HG03045 (cell line): ENCODE measurements at regions not wholly inside any gene's neighbourhood (a gene's known extent, or its start where the extent isn't known, plus 50 kb on each side); places are given as distances from the start of the nearest gene placed in this dataset.

Experiments used
- ATAC-seq: cut with Tn5 transposase; IDR thresholded peaks from one replicate; pipeline ENCODE4 v1.9.1; 2021; ENCODE audit warnings: mild to moderate bottlenecking, moderate library complexity; ENCODE audit not compliant: unreplicated experiment

DNA sequence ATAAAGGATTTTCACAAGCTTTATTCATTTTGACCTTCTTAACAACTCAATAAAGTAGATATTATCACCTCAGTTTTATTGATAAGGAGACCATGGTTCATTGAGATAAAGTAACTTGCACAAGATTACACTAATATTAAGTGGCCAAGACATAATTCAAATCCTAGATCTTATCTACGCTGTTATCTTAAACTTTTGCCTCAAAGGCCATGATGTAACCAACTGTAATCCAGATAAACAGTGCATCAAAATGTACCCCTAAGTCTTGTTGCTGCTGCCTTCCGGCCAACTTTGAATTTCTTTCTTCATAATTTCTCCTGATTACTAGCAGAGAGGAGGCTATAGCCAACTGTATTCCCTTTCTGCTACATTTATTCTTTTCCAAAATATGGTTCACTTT is 1094.8 kb upstream of the PIK3C3 start:
- no peak for ATAC-seq

DNA sequence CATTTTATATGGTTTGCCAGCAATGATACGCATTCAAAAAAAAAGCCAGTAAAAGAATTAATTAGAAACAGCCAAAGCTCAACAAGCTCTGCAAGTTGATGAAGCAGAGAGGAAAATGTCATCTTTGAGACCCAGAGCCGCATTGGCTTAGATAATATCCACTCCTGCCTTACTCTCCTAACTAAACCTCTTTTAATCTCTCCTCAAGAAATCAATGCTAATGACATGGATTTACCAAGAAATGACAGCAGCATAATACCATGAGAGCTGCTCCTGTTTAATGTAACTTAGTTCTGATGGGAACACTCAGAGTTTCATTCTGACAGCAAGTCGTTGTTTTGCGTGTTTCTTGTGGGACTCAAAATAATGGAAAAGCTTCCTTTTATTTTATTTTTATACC is 1099.4 kb upstream of the PIK3C3 start:
- ATAC-seq, result no peak

DNA sequence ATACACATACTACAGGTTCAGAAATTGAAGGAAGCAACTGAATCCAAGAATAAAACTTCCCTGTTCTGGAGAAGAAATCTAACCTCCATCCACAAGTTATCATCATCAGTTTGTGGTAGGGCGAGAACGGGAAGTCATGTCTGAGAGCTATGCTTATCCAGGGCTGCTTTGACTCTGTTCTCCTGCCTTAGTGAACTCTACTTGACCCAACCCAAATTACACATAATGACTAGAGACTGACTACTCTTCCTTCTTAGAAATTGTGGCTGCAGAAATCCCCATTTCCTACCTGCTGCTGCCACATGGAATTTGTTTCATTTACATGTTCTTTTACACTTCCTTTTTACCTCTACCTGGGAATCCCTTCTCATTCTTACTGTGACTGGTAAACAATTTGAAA is 1102.6 kb upstream of the PIK3C3 start:
- no peak for ATAC-seq

DNA sequence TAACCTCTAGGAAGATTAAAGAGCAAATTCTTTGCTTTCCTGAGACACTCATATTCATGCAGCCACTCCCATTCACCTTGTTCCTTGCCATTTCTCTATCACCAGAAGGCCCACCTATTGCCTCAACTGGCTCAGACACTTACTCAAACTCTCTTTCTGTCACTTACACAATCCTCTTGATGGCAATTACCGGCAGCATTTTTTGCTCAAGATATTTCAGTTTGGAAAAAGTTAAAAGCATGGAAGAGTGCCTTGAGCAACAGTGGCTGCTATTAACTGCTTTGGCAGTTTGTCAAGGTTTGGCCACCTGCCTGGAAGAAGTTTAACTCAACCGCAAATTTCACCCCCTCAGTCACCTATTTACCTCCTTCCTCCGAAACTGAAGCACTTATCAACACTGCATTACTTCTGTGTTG is 1104.0 kb upstream of the PIK3C3 start:
- ATAC-seq, result no peak

DNA sequence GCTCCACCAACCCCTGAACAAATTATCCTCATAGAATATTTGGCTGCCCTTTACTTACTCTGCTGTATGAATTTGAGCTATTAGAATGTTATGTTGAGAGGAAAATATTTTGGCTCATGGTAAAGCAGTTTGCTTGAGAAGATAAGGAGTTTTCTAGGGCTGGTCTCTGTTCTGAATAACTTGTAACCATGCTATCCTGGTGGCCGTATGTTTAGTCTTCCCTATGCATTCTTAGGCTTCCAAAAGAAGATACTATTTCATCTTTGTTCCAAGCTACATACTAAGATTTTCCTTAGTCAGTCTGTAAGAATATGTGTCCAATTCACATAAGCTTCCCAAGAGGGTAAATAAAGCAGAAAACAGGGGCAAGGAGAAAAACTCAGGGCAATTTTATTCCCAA is 1105.1 kb upstream of the PIK3C3 start:
- no peak for ATAC-seq

DNA sequence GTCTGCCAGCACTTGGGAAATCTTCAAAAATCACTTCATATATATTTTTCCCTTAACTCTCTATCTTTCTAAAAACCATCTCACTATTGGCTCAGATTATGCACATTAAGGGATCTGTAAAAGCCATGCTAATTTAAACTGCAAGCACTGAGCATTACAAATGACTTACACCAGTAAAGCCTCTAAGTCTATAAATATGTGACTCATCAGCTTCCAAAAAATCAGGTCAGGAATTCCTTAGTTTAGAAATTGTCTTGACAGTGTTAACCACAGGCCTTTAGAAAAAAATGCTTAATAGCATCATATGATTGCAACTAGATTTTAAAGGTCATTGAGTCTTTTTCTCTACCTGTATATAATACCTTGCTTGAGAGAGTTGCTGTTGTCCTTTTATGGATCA is 1113.6 kb upstream of the PIK3C3 start:
- ATAC-seq, result no peak

DNA sequence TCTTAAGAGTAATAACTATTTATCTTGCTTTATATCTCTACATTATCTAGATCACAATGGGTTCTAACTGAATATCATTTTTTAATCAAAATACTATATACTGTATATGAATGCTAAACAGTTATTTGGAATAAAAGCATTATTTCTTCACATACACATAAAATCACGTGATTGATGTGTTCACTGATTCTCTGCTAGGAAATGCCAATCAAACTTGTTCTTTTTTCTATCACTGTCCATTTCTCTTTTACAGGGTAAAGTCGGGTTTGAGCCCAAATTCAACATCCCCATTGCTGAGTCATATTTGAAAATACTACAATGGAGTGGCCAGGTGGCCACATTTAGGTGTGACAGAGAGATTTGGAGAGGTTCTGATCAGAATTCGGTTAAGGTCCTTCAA is 1114.0 kb upstream of the PIK3C3 start:
- no peak for ATAC-seq

DNA sequence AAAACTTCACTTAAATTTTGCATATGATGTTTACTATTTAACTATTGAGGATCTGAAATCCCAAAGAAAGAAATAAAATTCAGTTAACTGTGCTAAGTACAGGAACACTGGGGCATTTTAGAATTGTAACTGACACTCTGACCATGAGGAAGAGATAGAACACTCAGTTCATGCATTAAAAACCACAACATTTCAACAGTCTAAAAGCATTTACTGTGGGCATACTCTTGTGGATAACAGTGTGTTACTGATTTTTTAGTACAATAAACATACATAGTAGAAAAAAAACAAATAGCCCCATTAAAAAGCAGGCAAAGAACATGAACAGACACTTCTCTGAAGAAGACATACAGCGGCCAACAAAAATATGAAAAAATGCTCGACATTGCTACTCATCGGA is 1122.7 kb upstream of the PIK3C3 start:
- ATAC-seq, result no peak

DNA sequence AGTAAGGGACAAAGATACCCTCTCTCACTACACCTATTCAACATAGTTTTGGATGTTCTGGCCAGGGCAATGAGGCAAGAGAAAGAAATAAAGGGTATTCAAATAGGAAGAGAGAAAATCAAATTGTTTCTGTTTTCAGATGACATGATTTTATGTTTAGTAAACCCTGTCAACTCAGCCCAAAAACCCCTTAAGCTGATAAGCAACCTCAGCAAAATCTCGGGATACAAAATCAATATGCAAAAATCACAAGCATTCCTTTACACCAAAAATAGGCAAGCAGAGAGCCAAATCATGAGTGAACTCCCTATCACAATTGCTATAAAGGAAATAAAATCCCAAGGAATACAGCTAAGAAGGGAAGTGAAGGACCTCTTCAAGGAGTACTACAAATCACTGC is 1130.7 kb upstream of the PIK3C3 start:
- ATAC-seq, result no peak

DNA sequence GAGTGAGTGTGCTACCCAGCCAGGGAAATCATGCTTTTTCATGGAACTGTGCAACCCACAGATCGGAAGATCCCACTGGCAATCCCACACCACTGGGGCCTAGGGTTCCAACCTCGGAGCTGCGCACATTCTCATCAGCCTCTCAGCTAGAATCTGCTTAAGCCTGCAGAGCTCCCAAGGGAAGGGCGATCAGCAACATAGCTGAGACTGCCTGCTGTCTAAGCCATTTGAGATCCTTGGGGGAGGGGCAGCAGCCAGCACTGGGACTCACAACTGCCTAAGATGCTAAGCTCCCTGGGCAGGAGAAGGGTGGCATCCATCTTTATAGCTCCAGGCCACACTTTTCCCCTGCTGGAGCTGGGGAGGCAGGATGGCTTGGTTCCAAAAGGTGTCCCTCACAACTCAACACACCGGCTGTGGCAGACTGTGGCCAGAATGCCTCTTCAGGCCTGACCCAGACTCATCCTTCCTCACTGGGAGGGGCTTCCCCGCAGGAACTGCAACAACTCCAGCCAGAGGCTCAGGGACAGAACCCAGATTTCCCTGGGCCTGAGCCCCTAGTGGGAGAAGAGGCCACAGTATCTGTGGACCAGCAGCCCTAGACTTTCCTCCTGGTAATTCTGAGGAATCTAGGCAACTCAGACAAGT is 1133.3 kb upstream of the PIK3C3 start:
- ATAC-seq, result no peak

DNA sequence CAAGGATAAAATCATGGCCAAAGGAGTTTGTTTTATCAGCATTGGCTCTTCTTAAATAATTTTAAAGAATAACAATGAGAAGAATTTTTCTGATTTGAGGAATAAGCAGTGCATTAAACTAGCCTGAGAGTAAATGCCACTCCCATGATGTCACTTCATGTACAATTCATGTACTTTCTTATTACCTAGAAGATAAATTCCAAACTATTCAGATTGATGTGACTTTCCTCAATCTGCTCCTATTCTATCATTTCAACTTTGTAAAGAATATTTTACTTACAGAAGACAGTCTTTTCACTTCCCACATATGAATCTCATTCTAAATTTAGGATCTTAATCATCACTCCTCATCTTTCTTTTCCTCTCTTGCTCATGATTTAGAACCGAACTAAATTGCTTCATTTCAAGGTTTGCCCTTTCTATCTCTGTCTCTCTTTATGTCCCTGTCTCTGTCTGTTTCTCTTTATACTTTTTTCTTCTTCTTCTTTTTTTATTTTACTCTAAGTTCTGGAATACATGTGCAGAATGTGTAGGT is 1142.0 kb upstream of the PIK3C3 start:
- no peak for ATAC-seq

DNA sequence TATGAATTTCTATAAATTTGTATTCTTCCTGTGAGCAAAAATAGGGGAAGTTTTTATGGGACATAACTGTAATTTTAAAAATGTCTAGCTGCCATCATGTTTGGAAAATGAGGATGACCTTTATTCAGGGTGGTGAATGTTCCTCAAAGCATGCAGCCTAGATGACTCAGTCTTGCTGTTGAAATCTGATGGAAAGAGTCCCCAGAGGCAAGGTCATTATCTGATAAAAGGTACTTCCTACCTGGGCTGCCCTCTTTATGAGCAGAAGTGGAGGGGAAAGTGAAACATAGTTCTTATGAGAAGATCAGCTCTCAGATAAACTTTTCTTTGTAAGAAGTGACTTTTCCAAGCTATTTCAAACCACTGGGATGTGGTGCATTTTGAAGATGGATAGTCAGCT is 1144.7 kb upstream of the PIK3C3 start:
- no peak for ATAC-seq

DNA sequence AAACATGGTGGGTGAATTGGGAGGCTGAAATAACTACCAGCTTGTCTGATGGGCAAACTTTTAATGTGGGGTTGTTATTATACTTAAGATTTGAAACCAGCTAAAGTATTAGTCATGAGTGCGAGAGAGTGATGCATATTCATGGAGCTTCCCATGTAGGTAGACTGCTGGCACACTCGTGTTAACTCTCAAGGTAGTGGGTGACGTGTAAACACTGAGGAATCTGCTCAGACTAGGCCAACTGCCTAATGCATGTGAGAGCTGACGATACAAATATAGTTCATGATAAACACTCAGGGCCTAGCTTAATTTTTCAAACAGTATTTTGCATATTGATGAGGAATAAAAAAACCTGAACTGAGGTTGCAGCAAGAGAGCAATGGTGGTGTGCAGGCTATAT is 1165.7 kb upstream of the PIK3C3 start:
- no peak for ATAC-seq

DNA sequence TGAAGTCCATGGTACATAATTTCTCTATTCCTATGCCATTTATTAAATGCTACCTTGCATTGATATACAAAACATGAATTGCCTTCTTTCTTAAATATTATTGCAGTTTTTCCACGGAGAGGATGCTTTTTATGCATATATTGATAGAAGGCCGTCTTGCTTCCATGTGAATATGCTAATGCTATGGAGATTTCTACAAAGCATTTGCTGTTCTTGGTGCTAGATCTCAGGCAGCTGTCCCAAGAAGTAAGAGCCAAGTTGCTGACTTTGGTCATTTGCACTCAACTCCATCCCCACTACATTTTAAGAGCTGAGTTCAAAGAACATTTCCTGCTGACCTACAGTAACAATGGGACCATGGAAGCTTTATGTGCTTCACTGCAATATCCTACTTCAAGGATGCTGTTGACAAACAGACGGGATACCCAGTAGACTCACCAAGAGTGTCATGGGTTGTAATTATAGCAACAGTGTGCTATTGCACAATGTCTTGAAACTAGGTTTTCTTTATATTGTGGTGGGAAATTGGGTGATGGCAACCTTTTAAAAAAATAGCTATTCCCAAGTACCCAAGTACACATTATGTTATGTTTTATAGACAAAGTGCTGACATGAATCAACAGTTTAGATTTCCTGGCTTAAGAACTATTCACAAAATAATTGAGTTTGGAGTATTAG is 1172.4 kb upstream of the PIK3C3 start:
- no peak for ATAC-seq

DNA sequence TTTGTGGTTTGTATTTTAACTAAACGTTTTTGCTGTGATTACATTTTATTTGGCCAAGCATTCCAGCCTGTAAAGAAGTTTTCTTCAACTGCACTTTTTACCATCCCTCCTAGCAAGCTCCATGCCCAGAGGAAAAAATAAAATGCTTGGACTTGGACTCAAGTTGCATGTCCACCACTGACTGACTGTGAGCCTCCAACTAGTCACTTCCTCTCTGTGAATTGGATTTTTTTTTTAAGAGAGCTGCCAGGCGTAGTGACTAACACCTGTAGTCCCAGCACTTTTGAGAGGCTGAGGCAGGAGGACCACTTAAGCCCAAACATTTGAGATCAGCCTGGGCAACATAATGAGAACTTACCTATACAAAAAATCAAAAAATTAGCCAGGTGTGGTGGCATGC is 1185.2 kb upstream of the PIK3C3 start:
- no peak for ATAC-seq

DNA sequence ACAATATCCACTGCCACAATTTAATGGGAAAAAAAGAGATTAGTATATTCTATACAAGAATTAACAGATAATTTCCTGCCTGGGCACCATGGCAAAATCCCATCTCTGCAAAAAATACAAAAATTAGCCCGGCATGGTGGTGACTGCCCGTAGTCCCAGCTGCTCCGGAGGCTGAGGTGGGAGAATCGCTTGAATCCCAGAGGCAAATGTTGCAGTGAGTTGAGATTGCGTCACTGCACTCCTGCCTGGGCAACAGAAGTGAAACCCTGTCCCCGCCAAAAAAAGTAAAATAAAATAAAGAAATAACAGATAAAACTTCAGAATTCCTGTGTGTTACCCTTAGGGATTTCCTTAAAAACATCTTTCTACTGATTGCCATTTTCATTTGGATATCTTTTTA is 1194.8 kb upstream of the PIK3C3 start:
- no peak for ATAC-seq

DNA sequence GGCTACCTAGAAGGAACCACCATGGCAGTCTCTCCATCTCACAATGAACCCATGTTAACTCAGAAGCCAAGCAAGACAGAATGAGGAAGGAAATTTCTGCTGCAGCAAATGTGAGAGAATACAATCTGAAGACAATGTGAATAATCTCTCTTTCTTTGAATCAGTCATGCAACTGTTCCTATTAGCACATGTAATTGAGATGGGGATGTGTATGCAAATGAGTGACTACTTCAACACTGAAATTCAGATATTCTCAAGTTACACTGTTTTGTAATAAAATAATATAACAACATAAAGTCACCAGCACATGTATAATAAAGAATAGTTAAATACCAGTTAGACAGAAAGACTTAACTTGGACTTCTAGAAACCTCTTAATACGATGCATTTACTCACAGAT is 1200.6 kb upstream of the PIK3C3 start:
- ATAC-seq, result no peak

DNA sequence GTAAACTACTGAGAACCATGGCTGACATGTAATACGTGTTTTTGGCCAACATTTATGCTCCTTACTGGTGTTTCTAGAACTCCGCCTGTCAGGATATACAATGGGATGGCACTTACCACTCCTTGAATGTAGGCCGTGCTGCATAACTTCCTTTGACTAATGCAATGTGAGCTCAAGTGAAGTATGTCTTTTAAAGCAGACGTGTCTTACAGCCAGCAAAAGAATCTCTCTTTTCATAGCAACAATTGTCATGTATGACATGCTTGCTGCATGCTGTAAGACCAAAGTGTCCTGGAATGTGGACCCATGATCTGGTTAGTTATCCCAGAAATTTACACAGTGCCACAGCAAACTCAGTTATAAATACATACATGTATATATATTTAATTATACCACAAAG is 1202.7 kb upstream of the PIK3C3 start:
- ATAC-seq, result no peak

DNA sequence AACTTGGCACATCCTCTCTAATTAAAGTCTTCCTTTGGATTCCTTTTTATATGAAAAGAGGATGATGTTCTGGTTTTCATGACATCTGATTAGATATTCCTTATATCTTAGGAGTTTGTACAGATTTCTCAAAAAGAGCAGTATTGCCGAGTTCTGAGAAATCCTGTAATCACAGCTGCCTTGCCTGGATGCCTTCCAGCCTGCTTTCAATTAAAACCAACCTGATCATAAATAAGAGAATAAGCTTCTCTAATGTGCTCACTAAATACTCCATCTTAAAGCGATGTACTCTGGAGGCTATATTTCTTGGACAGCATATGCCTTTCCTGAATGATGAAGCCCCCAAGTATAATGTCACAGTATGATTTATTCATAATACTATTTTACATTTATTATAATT is 1203.8 kb upstream of the PIK3C3 start:
- no peak for ATAC-seq

DNA sequence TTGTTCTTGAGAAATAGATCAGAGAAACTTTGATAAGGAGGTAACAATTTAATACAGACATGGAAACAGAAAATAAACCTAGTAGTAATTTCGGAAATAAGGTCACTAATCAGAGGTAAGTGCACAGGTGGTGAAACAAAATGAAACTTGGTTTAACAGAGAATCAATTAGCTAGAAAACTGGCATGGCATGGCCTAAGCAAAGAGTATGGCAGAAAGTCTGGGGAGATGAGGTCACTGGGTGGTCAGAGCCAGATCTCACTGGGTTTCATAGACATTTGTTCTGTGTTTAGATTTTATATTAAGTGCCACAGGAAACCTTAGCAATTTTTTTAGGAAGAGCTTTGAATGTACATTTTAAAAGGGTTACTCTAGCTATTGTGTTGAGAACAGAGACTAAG is 1216.0 kb upstream of the PIK3C3 start:
- ATAC-seq, result no peak

DNA sequence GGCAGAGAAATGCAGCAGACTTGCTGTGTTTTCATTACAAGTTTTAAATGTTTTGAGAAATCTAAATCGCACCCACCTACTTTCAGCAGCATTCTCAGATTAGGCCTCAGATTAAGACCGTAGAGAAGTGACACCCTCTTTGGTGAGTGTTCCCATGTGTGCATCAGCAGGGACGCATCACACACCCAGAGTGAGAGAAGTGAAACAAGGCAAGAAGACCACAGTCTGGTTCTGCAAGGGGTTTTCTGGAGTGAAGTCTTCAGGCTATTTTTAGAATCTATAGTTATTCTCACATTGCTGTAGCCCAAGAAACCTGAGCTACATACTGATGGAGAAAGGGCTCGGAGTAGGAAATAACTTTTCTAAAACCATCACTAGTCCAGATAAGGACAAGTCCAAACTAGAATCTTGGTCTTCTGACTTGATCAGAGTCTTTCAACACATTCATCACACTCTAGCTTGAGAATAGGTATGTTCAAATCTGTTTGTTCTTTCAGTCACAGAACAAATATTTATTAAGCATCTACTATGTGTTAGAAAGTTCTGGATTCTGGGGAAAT is 1216.6 kb upstream of the PIK3C3 start:
- no peak for ATAC-seq

DNA sequence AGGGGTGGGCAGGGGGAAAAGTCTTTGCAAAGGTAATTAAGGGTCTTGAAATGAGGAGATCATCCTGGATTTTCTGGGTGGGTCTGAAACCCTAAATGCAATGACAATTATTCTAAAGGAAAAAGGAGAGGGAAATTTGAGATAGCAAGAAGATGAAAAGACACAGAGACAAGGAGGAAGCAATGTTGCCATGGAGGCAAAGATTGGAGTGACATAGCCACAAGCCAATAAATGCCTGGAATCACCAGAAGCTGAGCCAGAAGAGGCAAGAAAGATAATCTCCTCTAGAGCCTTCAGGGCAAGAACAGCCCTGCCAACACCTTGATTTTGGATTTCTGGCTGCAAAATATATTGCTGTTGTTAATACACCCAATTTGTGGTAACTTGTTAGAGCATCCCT is 1246.3 kb upstream of the PIK3C3 start:
- no peak for ATAC-seq
